ENCODE measurements at regions not wholly inside any gene's neighbourhood (a gene's known extent, or its start where the extent isn't known, plus 50 kb on each side); places are given as distances from the start of the nearest gene placed in this dataset.

DNA sequence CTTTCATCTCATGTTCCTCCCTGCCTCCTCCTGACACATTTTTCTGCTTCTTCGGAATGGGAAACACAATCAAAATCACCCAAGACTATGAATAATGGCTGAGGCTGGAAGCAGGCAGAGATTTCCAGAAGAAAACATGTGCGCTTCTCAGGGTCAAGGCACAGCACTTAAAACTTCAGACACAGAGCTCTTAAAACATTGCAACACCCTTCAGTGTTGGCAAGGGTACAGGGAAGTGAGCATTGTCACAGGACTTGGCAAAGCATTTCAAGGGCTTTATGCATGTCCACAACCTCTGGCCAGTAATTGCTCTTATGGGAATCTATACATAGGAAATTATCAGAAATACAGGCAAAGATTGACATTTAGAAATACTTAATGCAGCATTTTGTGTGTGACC lies 477.6 kb upstream of the KLHL29 start:
- H3K79me2 ChIP-seq (ENCODE audit: low read length), result no peaks in the 10 kb centered on the region
- no peak overlapping the region for H3K9ac ChIP-seq (ENCODE audit: low read length)
- no peak overlapping the region for H2AFZ ChIP-seq (ENCODE audit: low read depth, low read length)
- H4K20me1 ChIP-seq (ENCODE audit: insufficient read depth, low read length), result no peaks in the 10 kb centered on the region
- H3K27ac ChIP-seq (ENCODE audit: low read length), result no peak overlapping the region
- no peak overlapping the region for H3K4me2 ChIP-seq (ENCODE audit: low read length)
- H3K4me3 ChIP-seq (ENCODE audit: low read length), result no peak overlapping the region
- no peaks in the 10 kb centered on the region for H3K4me1 ChIP-seq (ENCODE audit: low read length)
- TF ChIP-seq, protein P1, sequence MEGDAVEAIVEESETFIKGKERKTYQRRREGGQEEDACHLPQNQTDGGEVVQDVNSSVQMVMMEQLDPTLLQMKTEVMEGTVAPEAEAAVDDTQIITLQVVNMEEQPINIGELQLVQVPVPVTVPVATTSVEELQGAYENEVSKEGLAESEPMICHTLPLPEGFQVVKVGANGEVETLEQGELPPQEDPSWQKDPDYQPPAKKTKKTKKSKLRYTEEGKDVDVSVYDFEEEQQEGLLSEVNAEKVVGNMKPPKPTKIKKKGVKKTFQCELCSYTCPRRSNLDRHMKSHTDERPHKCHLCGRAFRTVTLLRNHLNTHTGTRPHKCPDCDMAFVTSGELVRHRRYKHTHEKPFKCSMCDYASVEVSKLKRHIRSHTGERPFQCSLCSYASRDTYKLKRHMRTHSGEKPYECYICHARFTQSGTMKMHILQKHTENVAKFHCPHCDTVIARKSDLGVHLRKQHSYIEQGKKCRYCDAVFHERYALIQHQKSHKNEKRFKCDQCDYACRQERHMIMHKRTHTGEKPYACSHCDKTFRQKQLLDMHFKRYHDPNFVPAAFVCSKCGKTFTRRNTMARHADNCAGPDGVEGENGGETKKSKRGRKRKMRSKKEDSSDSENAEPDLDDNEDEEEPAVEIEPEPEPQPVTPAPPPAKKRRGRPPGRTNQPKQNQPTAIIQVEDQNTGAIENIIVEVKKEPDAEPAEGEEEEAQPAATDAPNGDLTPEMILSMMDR (IDR thresholded peaks at IDR 0.05; ENCODE audit: low read depth, low read length), result no peak
- TF ChIP-seq EZH2phosphoT487 (IDR thresholded peaks at IDR 0.05; ENCODE audit: low read depth), result no peak
- no peaks in the 10 kb centered on the region for H3K27me3 ChIP-seq (ENCODE audit: low read depth, low read length)
- H3K9me3 ChIP-seq (ENCODE audit: insufficient read depth, low read length), result no peaks in the 10 kb centered on the region
- H3K36me3 ChIP-seq (replicated peaks; ENCODE audit: low read depth, low read length), result no peaks in the 10 kb centered on the region

DNA sequence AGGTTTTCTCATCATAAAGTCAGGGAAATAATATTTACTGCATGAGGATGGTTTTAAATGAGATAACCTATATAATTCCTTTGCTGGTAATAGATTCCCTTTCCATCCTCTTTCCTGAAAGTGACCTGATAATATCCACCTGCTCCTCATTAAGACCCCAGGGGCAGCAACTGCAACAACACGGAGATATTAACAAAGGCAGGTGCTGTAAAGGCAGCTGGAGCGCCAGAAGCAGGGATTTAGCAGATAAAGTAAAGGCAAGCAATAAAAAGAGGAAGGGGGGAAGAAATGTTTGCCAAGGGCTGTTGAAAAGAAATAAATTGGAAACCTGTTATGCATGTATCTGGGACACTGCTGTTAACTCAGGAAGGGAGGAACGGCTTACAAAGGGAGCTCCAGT lies 472.6 kb upstream of the KLHL29 start:
- no peaks in the 10 kb centered on the region for H4K20me1 ChIP-seq (ENCODE audit: insufficient read depth, low read length)
- TF ChIP-seq, protein P1 (IDR thresholded peaks at IDR 0.05; ENCODE audit: low read depth, low read length), result no peak
- no peak for TF ChIP-seq EZH2phosphoT487 (IDR thresholded peaks at IDR 0.05; ENCODE audit: low read depth)
- no peak overlapping the region for H2AFZ ChIP-seq (ENCODE audit: low read depth, low read length)
- H3K4me2 ChIP-seq (ENCODE audit: low read length), result no peak overlapping the region
- H3K9me3 ChIP-seq (ENCODE audit: insufficient read depth, low read length), result no peaks in the 10 kb centered on the region
- no peaks in the 10 kb centered on the region for H3K79me2 ChIP-seq (ENCODE audit: low read length)
- H3K27ac ChIP-seq (ENCODE audit: low read length), result no peak overlapping the region
- H3K4me3 ChIP-seq (ENCODE audit: low read length), result no peak overlapping the region
- H3K36me3 ChIP-seq (replicated peaks; ENCODE audit: low read depth, low read length), result no peaks in the 10 kb centered on the region
- no peak overlapping the region for H3K9ac ChIP-seq (ENCODE audit: low read length)
- H3K27me3 ChIP-seq (ENCODE audit: low read depth, low read length), result no peaks in the 10 kb centered on the region
- no peaks in the 10 kb centered on the region for H3K4me1 ChIP-seq (ENCODE audit: low read length)

GRCh38 chr2:22929998-22930397 lies 455.0 kb upstream of the KLHL29 start:
- no peak overlapping the region for H3K4me2 ChIP-seq (ENCODE audit: low read length)
- no peak overlapping the region for H3K4me3 ChIP-seq (ENCODE audit: low read length)
- no peaks in the 10 kb centered on the region for H3K36me3 ChIP-seq (replicated peaks; ENCODE audit: low read depth, low read length)
- no peak overlapping the region for H3K27ac ChIP-seq (ENCODE audit: low read length)
- H4K20me1 ChIP-seq (ENCODE audit: insufficient read depth, low read length), result no peaks in the 10 kb centered on the region
- H3K4me1 ChIP-seq (ENCODE audit: low read length), result no peaks in the 10 kb centered on the region
- no peaks in the 10 kb centered on the region for H3K79me2 ChIP-seq (ENCODE audit: low read length)
- H3K9me3 ChIP-seq (ENCODE audit: insufficient read depth, low read length), result no peaks in the 10 kb centered on the region
- H3K27me3 ChIP-seq (ENCODE audit: low read depth, low read length), result no peaks in the 10 kb centered on the region
- TF ChIP-seq, protein P1 (IDR thresholded peaks at IDR 0.05; ENCODE audit: low read depth, low read length), result no peak
- no peak for TF ChIP-seq EZH2phosphoT487 (IDR thresholded peaks at IDR 0.05; ENCODE audit: low read depth)
- no peak overlapping the region for H2AFZ ChIP-seq (ENCODE audit: low read depth, low read length)
- H3K9ac ChIP-seq (ENCODE audit: low read length), result no peak overlapping the region

- Histone ChIP-seq H3K27me3 (ENCODE audit: low read depth, low read length) (no peaks in the 10 kb centered on the region), H3K27ac (ENCODE audit: low read length) (no peak overlapping the region), H3K36me3 (replicated peaks; ENCODE audit: low read depth, low read length) (no peaks in the 10 kb centered on the region), H4K20me1 (ENCODE audit: insufficient read depth, low read length) (no peaks in the 10 kb centered on the region), H3K79me2 (ENCODE audit: low read length) (no peaks in the 10 kb centered on the region), H2AFZ (ENCODE audit: low read depth, low read length) (no peak overlapping the region), H3K4me2 (ENCODE audit: low read length) (no peak overlapping the region), H3K9me3 (ENCODE audit: insufficient read depth, low read length) (no peaks in the 10 kb centered on the region), H3K9ac (ENCODE audit: low read length) (no peak overlapping the region), H3K4me1 (ENCODE audit: low read length) (no peaks in the 10 kb centered on the region), H3K4me3 (ENCODE audit: low read length) (no peak overlapping the region)
- TF ChIP-seq EZH2phosphoT487 (IDR thresholded peaks at IDR 0.05; ENCODE audit: low read depth), result no peak
- TF ChIP-seq, protein P1 (IDR thresholded peaks at IDR 0.05; ENCODE audit: low read depth, low read length), result no peak
Observed at GRCh38 chr2:22930781-22931180, 454.2 kb upstream of the KLHL29 start.
